Germinal center (tissue), 1 donor: ENCODE measurements at regions not wholly inside any gene's neighbourhood (a gene's known extent, or its start where the extent isn't known, plus 50 kb on each side); places are given as distances from the start of the nearest gene placed in this dataset.

Source experiments
- DNase-seq: peaks from one replicate; pipeline ENCODE4 v3.0.0; 2012; ENCODE audit warnings: mixed read lengths, low spot score

- DNase-seq = no peak
Measured at GRCh38 chr6:104574135-104574750, 285.5 kb downstream of the HACE1 start.

DNA sequence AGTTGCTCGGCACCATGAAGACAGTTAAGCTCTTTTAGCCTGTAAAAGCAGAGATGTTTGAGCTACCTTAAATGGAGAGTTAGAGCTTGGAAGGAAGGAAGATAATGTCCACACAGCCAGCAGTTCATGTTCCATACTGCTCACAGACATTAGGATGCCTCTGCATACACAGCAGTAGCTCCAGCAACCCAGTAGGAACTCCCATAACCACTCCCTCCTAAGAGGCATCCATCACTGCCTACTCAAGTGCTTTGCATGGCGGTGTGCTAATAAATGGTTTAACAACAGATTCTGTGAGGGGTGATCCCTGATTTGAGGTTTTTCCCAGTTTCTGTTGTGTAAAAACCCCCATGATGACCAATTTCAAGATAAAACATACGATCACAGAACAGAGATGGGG, 286.4 kb downstream of the HACE1 start:
- no peak for DNase-seq

DNA sequence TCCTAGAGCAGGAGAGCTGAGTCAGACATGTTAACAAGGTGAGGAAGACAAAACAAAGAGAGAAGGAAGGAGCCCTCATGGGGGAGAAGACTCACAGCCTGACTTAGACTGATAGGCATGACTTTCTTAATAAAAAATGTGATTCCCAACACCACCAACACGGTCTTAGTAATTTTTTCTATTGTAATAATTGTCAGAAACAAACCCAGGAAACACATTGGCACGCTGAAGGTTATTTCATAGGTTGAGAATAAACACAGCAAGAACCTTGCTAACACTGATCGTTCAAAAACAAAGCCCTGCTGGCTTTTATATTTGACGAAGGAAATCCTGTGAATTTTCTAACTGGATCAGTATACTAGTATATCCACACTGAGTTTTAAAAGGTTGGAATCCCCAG, 286.8 kb downstream of the HACE1 start:
- DNase-seq = no peak

DNA sequence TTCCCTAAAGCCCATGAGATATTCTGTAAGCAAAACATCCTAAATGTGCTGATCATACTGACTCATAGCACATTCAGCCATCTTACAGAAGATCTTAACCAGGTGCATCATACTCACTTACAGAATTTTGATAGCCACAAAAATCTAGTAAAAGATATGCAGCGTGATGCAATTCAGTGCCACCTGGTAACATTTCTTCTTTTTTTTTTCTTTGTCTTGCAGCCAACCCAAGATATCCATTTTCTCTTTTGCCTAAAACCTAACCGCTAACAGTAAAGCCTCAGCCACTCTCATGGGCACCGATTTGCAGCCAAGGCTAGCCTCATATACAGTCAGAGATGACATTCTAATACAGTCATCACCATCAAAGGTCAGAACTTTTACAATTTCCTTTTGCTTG, 293.3 kb downstream of the HACE1 start:
- DNase-seq = no peak

GRCh38 chr6:104563306-104563705, 296.4 kb downstream of the HACE1 start:
- DNase-seq = no peak

DNA sequence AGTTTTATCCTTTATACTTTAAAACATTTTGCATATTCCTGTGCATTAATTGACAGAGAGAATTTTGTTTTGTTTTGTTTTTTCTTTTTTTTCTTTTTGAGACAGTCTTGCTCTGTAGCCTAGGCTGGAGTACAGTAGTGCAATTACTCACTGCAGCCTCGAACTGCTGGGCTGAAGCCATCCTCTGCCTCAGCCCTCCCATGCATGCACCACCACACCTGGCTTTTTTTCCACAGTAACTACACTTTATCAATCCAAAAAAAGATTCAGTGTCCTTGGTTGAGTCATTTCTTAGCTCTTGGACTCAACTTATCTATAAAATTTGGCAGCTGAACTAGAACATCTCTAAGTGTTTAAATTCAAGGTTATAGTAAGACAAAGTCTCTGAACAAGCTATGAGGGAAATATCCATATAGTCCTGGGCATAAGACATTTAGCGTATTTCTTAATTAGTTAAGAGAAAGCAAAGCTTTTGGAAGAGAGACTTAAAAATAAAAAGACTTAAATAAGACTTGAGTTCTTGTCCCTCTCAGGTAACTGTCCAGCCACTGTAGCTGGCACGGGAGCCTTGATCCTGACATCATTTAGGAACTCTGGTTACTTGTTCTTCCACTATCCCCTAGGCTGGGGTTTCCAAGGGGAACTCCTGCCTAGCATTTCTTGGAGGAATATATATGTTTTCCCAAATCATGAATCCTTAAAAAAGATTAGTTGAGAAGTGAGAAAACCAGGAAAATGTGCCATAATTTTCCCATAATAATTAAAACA, 300.1 kb downstream of the HACE1 start:
- DNase-seq = no peak

DNA sequence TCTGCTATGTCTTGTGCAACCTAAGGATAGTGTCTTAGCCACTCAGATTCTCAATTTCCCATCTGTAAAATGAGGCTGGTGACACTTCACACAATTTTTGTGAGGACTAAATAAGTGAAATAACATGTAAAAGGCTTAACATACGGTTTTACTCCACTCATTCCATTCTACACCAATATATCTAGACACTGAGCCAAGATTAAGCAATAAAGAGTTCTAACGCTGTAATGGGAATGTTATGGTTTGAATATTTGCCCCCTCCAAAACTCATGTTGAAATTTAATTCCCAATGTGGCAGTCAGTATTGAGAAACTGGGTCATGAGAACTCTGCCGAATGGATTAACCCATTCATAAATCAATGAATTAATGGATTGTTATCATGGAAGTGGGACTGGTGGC, 301.0 kb downstream of the HACE1 start:
- no peak for DNase-seq

DNA sequence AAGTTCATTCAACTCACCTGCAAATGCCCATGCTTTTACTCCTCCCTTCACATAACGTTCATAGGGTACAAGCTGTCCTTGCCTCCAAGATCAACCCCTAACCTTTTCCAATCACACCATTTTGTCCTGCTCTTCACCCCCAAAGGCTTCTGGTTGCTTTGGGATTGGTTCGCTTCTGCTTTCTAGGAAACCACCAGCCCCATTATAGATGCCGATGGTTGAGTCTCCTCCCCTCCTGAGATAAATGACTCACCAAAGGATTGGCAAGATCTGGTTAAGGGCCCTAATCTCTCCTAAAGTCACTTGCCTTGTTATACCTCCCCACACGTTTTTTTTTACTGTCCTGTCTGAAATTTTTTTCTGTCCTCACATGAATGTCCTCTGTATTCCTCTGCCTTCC, 311.4 kb downstream of the HACE1 start:
- DNase-seq = no peak

- DNase-seq = no peak
Measured at GRCh38 chr6:104541411-104541810, 318.3 kb downstream of the HACE1 start.

DNA sequence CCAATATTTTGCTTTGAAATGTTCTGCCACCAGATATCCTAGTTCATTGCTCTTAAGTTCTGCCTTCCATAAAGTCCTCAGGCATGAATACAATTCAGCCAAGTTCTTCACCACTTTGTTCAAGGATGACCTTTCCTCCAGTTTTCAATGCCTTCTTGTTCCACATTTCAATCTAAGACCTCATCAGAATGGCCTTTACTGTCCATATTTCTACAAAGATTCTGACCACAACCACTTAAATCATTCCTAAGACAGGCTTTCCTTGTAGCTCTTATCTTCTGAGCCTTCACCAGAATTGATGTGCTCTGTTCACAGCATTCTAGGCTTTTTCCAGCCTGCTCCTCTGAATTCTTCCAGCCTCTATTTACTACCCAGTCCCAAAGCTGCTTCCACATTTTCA, 319.0 kb downstream of the HACE1 start:
- no peak for DNase-seq

GRCh38 chr6:104539173-104539572, 320.5 kb downstream of the HACE1 start:
- DNase-seq = no peak

DNA sequence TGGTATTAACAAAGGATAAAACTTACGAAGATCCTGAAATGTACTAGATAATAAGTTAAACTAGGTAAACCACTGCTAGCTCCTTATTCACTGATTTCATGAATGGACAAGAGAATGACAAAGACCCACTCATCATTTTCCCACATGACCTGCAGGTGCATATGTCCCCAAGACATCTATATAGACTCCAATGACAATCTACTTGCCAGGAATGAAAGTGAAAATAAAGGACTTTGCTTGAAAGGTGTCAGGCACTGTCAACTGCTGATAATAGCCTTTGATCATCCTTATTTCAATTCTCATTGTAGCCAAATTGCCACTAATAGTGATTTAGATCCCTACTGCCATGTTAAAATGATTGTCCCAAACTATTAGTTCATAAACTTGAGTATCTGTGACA, 321.8 kb downstream of the HACE1 start:
- no peak for DNase-seq

DNA sequence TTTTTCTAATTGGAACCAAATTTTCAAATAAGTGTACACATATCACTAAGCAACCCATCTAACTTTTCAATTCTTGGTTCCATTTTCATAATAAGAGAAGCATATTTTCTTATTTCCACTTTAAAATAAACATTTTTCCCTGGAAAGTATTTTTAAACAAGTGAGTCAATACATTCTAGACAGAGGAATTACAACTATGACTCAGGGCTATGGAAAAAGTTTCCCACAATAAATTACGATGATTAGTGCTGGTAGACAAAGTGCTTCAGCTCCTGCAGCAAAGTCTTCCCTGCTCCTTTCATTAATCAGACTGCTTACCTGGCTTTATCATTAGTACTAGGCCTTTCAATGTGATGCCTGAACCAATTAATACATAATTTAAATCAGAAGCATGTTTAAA, 322.5 kb downstream of the HACE1 start:
- no peak for DNase-seq

GRCh38 chr6:104532462-104532861, 327.3 kb downstream of the HACE1 start:
- no peak for DNase-seq

- no peak for DNase-seq
Measured at GRCh38 chr6:104531646-104532045, 328.1 kb downstream of the HACE1 start.

- no peak for DNase-seq
Measured at GRCh38 chr6:104527761-104528415, 331.8 kb downstream of the HACE1 start.

DNA sequence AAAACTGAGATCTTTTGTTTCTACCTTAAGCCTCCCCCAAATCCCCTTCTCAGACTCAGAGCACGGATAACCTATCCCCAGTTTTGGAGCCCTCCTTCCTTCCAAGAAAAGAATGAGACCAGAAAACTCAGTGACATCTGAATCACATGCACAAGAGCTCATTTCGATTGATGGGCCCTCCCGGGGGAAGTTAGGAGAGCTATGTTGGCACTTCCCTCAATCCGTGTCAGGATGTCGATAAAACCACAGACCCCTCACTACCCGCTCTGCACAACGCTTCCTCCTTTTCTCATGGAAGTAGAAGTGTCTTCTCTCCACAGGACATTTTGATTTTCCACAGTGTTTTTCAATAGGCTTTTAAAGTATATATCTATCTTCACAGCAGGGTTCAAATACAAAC, 332.4 kb downstream of the HACE1 start:
- no peak for DNase-seq

GRCh38 chr6:104526376-104526775, 333.3 kb downstream of the HACE1 start:
- DNase-seq = no peak

DNA sequence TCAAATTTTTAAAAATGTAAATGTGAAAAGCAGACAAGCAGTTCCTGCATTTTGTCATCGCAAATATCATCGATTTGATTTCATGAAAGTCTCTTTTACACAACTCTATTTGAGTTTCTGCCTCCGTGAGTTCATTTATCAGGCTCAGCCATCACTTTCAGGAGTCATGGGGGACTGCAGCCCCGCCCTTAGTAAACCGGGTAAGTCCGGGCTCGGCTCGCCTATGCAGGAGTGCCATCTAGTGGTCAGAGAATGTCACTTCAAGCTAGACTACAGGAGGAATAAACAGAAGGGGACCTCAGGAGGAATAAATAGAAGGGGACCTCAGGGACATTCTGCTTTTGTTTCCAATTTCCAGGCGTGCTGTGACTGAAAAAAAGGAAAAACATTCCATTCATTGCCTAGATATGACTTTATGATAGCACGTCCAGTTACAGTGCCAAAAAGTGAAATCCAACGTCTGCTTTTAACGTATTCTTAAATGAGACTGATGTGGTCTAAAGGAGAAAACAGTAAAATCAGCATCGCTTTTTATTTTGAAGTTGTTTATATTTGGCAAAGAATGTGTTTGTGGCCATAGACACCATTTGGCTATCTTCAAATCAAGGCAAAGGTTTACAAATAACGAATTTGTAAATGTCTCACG, 333.9 kb downstream of the HACE1 start:
- DNase-seq = peak; percentile 82

GRCh38 chr6:104522533-104522932, 337.2 kb downstream of the HACE1 start:
- no peak for DNase-seq

GRCh38 chr6:104521176-104521575, 338.5 kb downstream of the HACE1 start:
- DNase-seq = no peak

GRCh38 chr6:104519566-104519965, 340.2 kb downstream of the HACE1 start:
- DNase-seq = no peak

GRCh38 chr6:104509355-104509754, 350.4 kb downstream of the HACE1 start:
- DNase-seq = no peak
